ENCODE measurements at regions not wholly inside any gene's neighbourhood (a gene's known extent, or its start where the extent isn't known, plus 50 kb on each side); places are given as distances from the start of the nearest gene placed in this dataset.

DNA sequence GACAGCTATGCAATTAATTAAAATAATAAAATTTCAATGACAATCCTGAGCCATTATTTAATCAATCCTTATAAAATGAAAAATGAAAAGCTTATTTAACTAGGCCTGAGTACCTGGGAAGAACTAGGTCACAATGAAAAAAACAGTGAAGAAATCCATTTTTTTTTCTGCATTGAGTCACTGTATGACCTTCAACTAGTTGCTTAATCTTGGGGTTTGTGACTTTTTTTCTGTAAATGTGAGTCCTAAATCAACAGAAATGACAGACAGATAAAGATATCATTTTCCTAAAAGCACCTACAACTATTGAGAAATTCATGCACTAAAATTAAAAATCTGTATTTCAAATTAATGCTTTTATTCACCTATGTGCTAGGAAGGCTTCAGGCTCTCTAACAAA, 96.8 kb downstream of the TMEM26 start:
- TF ChIP-seq, protein P1, sequence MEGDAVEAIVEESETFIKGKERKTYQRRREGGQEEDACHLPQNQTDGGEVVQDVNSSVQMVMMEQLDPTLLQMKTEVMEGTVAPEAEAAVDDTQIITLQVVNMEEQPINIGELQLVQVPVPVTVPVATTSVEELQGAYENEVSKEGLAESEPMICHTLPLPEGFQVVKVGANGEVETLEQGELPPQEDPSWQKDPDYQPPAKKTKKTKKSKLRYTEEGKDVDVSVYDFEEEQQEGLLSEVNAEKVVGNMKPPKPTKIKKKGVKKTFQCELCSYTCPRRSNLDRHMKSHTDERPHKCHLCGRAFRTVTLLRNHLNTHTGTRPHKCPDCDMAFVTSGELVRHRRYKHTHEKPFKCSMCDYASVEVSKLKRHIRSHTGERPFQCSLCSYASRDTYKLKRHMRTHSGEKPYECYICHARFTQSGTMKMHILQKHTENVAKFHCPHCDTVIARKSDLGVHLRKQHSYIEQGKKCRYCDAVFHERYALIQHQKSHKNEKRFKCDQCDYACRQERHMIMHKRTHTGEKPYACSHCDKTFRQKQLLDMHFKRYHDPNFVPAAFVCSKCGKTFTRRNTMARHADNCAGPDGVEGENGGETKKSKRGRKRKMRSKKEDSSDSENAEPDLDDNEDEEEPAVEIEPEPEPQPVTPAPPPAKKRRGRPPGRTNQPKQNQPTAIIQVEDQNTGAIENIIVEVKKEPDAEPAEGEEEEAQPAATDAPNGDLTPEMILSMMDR (IDR thresholded peaks at IDR 0.05; ENCODE audit: low read depth, low read length), result no peak

DNA sequence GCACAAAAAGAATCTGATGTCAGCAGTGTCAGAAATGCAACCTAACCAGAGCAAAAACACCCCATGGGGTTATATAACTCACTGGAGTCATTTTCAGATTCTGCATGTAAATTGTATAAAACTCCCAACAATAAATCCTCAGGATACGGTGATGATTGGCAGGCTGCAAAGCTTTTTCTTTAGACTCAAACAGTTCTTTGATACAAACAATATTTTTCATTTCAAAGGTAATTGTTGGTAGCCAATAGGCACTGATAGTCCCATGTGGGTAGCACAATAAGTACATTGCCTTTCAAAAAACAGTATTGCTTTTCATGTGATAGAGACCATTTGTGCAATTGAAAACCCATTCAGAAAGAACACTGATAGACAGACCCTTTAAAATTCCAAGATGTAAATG, 98.0 kb downstream of the TMEM26 start:
- no peak overlapping the region for H3K4me3 ChIP-seq (ENCODE audit: low read depth, low read length)
- TF ChIP-seq, protein P1 (IDR thresholded peaks at IDR 0.05; ENCODE audit: low read depth, low read length), result no peak

More for the DNA sequence above, 96.8 kb downstream of the TMEM26 start:
- no peak overlapping the region for H3K4me3 ChIP-seq (ENCODE audit: low read depth, low read length)

DNA sequence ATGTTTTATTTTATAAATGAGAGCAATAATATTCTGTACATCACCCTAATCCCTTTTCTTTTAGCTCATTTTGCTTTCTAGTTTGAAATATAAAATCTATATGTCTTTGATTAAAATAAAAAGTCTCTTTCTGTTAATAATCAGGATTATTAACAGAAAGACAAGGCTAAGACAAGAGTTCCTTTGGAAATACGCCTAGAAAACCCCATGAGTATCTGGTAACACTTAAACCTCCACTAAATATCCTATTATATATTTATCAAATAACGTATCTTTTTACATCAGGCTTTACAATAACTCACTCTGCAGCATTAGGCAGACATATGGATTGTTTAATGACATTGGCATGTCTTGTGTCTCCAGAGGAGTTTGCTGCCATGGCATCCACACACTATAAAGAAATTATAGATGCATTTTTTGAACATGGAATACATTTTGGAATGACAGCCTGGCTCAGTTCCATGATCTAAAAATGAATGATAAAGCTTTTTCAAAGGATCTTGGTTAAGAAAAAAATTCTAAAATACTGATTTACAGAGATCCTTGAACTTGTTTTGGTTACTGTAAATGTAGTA, 98.7 kb downstream of the TMEM26 start:
- TF ChIP-seq, protein P1 (IDR thresholded peaks at IDR 0.05; ENCODE audit: low read depth, low read length), result no peak

DNA sequence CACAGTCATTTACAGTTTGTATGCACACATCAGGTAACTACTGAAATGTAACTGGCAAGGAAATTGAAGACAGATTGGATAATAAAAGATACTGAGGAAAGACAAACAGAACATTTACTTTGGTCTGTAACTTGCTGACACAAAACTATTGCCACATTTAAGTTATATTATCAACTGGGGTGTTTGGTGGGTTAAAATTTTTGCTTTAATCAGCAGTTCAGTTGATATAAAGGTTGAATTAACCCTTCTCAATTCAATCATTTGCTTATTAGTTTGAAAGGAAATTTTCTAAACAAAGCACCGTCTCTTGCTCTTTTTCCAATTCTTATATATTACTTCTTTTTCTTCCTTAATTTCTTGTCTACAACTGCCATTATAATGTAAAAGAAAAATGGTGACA, 102.4 kb downstream of the TMEM26 start:
- no peak overlapping the region for H3K4me3 ChIP-seq (ENCODE audit: low read depth, low read length)
- TF ChIP-seq, protein P1 (IDR thresholded peaks at IDR 0.05; ENCODE audit: low read depth, low read length), result no peak

More for the DNA sequence above, 98.7 kb downstream of the TMEM26 start:
- no peak overlapping the region for H3K4me3 ChIP-seq (ENCODE audit: low read depth, low read length)

DNA sequence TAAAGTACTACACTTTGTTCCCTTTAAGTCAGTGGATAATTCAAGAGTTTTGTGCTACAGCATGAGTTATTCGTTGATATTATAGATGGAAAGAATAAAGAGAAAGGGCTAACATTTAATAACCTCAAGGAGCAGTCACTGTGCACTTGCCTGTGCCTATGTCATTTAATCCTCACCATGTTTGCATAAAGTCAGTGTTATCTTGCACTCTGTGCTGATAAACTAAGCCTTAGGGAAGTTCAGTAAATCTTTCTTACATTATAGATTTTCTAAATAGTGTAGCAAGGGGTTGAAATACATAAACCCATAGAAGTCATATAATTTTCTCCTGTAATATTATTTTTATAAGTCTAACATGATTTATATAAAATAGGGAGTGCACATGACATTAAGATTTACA, 103.1 kb downstream of the TMEM26 start:
- TF ChIP-seq, protein P1 (IDR thresholded peaks at IDR 0.05; ENCODE audit: low read depth, low read length), result no peak
- no peak overlapping the region for H3K4me3 ChIP-seq (ENCODE audit: low read depth, low read length)

DNA sequence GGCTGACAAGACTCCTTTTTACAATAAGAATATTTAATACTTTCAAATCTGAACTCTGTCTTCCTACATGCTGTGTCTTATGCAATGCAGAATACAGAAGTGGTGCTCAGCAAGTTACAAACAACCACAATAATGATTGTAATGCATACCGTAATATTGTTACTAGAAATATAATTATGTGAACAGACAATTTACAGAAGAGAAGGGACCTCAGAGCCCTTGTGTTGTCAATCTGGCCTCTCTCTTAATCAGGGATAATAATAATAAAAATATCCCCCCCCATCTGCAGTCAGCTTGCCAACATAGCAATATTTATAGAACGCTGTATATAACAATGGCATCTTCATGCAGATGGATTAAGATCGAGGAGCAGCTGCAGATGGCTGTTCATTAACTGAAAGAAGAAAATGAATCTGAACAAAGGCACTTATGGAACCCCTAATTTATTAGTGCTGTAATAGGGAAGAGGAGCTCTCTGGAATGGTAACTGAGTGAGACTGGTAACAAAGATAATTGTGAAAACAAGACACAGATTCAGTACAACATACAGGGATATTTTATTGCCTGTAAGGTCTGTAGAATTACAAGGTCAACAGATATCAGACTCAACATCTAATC, 106.3 kb downstream of the TMEM26 start:
- H3K4me3 ChIP-seq (ENCODE audit: low read depth, low read length), result no peak overlapping the region
- TF ChIP-seq, protein P1 (IDR thresholded peaks at IDR 0.05; ENCODE audit: low read depth, low read length), result no peak

DNA sequence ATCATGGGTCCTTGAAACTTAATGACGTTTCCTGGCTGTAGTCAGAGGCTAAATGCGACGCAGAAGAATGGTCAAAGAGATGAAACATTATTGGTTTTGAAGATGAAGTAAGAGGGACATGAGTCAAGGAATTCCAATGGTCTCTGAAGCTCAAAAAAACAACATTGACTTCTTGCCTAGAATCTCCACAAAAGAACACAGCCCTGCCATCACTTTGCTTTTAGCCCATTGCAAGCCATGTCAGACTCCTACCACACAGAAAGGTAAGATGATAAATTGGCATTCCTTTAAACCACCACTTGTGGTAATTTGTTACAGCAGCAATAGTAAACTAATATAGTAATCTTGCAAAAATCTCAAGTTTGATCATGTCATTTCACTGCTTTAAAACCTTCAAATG, 109.4 kb downstream of the TMEM26 start:
- no peak overlapping the region for H3K4me3 ChIP-seq (ENCODE audit: low read depth, low read length)
- TF ChIP-seq, protein P1 (IDR thresholded peaks at IDR 0.05; ENCODE audit: low read depth, low read length), result no peak

Data from WI38 (cell line).